Activated naive CD8-positive, alpha-beta T cell treated with anti-CD3 and anti-CD28 coated beads for 36 hours (primary cell): ENCODE measurements at regions not wholly inside any gene's neighbourhood (a gene's known extent, or its start where the extent isn't known, plus 50 kb on each side); places are given as distances from the start of the nearest gene placed in this dataset.

Source experiments
- DNase-seq: peaks from one replicate; pipeline ENCODE4 v3.0.0; 2021
- H3K27ac Mint-ChIP-seq: one replicate; pipeline ENCODE4 v1.8.0; 2022; ENCODE audit warnings: mild to moderate bottlenecking, moderate library complexity, mixed read lengths
- H3K27me3 Mint-ChIP-seq: one replicate; pipeline ENCODE4 v1.8.0; 2022; ENCODE audit warnings: mild to moderate bottlenecking, mixed read lengths
- H3K36me3 Mint-ChIP-seq: one replicate; pipeline ENCODE4 v1.8.0; 2021; ENCODE audit warnings: mild to moderate bottlenecking, mixed read lengths
- H3K4me1 Mint-ChIP-seq: one replicate; pipeline ENCODE4 v1.8.0; 2021; ENCODE audit warnings: mixed read lengths
- H3K4me3 Mint-ChIP-seq: one replicate; pipeline ENCODE4 v1.8.0; 2022; ENCODE audit warnings: mild to moderate bottlenecking, moderate library complexity, mixed read lengths
- H3K9me3 Mint-ChIP-seq: one replicate; pipeline ENCODE4 v1.8.0; 2022; ENCODE audit warnings: mixed read lengths

DNA sequence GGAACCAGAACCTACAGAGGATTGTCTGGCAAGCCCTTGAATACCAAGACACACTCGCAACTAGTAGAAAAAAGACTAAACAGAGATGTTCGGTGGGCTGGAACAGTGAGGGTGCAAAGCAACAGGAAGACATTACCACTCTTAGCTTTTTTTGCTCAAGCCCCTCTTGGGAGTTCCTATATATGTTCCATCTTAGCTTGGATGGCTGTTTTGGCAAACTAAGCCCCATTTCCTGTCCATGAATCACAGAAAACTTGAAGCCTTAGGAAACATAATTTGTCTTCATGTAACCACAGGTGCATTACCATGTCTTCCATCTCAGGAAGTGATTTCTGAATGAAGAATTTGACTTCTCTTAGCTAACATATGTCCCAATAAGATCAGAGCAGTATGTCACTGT lies 446.3 kb downstream of the OLFM4 start:
- no peaks in the 10 kb centered on the region for H3K36me3 Mint-ChIP-seq
- no peaks in the 10 kb centered on the region for H3K27me3 Mint-ChIP-seq

DNA sequence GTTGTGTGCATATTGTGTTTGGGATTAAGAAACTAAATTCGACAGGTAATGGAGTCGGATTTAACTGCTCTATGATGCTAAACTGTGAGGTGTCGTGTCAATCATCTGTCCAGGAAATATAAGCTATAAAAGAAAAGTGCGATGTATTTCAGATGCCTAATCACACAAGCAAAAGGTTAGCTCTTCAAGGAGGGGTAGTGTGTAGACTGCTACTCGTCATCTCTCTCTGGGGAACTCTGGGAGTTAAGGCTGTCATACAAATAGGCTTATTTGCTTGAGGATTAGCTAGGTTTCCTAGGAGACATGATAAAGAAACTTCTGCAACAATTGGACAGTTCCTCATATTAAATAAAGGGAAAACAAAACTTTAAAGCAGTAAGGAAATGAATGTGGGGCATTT lies 462.1 kb downstream of the OLFM4 start:
- H3K36me3 Mint-ChIP-seq: no peaks in the 10 kb centered on the region
- H3K4me3 Mint-ChIP-seq: no peak overlapping the region

More for the DNA sequence above, 446.3 kb downstream of the OLFM4 start:
- Mint-ChIP-seq H3K9me3 (peaks cover 3% of the 10 kb centered on the region), H3K27ac (no peak overlapping the region), H3K4me3 (no peak overlapping the region), H3K4me1 (no peaks in the 10 kb centered on the region)
- DNase-seq: no peak

DNA sequence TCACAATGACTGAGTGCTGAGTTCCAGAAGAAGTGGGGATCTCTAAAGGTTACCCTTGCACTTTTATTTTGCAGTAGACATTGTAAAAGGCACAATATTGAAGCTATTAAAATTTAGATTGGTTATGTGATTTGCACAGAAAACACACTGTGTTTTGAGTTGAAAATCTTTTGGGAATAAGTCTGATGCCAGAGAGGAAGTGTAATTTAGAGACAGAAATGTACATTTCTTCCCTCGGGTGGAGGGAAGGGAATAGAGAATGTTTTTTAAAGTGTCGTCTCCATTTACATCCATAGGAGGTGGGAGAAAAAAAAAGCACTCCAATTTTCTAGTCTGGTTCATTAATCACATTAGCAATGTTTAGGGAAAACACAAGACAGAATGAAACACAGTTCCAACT lies 465.8 kb downstream of the OLFM4 start:
- Mint-ChIP-seq H3K27me3 (no peaks in the 10 kb centered on the region), H3K36me3 (no peaks in the 10 kb centered on the region), H3K9me3 (no peaks in the 10 kb centered on the region), H3K4me1 (no peaks in the 10 kb centered on the region), H3K27ac (no peak overlapping the region), H3K4me3 (no peak overlapping the region)
- DNase-seq: no peak

More for the DNA sequence above, 462.1 kb downstream of the OLFM4 start:
- DNase-seq: no peak
- Mint-ChIP-seq H3K4me1 (no peaks in the 10 kb centered on the region), H3K27me3 (no peaks in the 10 kb centered on the region), H3K27ac (no peak overlapping the region), H3K9me3 (peaks cover 2% of the 10 kb centered on the region)

DNA sequence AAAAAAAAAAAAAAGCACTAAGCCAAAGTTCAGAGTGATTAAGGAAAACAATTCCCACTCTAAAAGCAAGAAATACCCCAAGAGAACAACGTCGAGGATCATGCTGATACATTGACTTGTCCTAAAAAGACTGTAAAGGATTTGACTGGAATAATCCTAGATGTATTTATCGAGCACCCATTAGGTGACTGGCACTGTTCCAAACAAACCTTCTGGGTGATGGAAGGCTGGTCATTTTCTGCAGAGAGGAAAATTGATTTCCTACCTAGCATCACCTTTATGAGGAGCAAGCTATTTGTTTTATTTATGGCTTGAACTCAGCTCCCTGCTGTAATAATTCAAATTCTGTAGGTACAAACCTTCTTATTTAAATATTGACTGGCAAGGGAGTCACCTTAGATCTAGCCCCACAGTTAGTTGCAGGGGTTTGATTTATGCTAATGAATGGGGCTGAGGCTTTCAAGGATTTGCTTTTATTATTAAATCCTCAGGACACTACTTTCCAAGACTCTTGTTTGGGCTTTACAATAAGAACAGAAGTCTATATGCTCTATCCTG lies 471.0 kb downstream of the OLFM4 start:
- Mint-ChIP-seq H3K27ac (no peak overlapping the region), H3K36me3 (no peaks in the 10 kb centered on the region), H3K9me3 (peaks cover 9% of the 10 kb centered on the region), H3K27me3 (no peaks in the 10 kb centered on the region), H3K4me3 (no peak overlapping the region), H3K4me1 (no peaks in the 10 kb centered on the region)
- DNase-seq: no peak

DNA sequence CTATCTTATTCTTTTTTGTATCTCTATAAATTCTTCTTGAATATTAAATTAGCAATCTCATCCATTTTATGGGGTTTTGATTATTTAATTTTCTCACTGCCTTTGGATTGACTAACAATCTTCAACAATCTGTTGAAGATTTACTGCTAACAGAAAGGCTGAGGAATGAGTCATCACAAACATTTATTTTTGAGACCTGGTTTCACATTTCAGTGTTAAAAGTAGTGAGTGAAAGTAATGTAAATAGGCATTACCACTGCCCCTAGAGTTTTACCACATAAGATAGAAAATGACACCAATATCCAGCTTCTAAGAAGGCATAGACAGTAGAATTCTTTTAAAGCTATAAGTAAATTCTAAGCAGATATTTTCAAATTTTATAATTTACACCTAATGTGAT lies 472.8 kb downstream of the OLFM4 start:
- H3K4me3 Mint-ChIP-seq: no peak overlapping the region
- H3K27me3 Mint-ChIP-seq: no peaks in the 10 kb centered on the region
- H3K4me1 Mint-ChIP-seq: no peaks in the 10 kb centered on the region
- peaks cover 10% of the 10 kb centered on the region for H3K9me3 Mint-ChIP-seq
- H3K36me3 Mint-ChIP-seq: no peaks in the 10 kb centered on the region
- H3K27ac Mint-ChIP-seq: no peak overlapping the region
- DNase-seq: no peak

DNA sequence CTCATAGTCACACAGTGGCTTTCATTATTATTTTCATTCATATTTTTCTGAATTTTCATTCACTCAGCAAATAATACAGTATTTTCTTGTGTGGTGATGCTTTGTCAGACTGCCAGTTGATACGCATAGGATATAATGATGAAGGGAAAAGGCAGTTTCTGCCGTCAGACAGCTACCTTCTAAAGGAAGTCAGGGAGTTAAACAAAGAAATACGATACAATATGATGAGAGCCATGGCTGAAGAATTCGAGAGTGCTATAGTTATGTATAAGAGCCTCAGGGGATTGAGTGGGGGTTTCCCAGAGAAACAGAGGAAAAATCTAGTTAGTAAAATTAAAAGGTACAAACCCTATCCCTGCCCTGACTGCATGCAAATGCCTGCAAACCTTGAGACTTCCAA lies 479.1 kb downstream of the OLFM4 start:
- no peaks in the 10 kb centered on the region for H3K36me3 Mint-ChIP-seq
- H3K4me3 Mint-ChIP-seq: no peak overlapping the region
- H3K9me3 Mint-ChIP-seq: peaks cover 6% of the 10 kb centered on the region
- no peak overlapping the region for H3K27ac Mint-ChIP-seq
- H3K27me3 Mint-ChIP-seq: no peaks in the 10 kb centered on the region
- no peaks in the 10 kb centered on the region for H3K4me1 Mint-ChIP-seq
- no peak for DNase-seq

GRCh38 chr13:53512635-53513034 lies 484.0 kb downstream of the OLFM4 start:
- no peak for DNase-seq
- no peaks in the 10 kb centered on the region for H3K4me1 Mint-ChIP-seq
- H3K9me3 Mint-ChIP-seq: peaks cover 3% of the 10 kb centered on the region
- H3K36me3 Mint-ChIP-seq: no peaks in the 10 kb centered on the region
- H3K4me3 Mint-ChIP-seq: no peak overlapping the region
- H3K27ac Mint-ChIP-seq: no peak overlapping the region
- H3K27me3 Mint-ChIP-seq: no peaks in the 10 kb centered on the region

DNA sequence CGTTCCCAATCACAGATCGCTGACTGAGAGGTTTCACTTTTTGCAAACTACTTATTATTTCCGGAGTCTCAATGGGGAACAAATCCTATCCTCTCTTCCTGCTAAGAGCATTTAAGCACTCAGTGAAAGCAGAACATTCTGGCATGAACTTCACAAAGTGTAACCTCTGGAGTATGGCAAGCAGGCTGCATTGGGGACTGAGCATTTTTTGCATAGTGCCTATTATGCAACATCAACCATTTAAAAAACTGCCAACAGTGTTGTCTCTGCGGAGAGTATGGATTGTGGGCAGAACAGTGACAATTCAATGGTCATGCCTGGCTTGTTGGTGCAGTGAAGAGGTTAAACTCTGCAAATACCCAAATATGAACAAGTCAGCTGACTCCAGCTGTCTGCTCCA lies 484.6 kb downstream of the OLFM4 start:
- no peaks in the 10 kb centered on the region for H3K27me3 Mint-ChIP-seq
- no peak overlapping the region for H3K27ac Mint-ChIP-seq
- H3K4me1 Mint-ChIP-seq: no peaks in the 10 kb centered on the region
- no peaks in the 10 kb centered on the region for H3K36me3 Mint-ChIP-seq
- DNase-seq: no peak
- no peak overlapping the region for H3K4me3 Mint-ChIP-seq
- peaks cover 3% of the 10 kb centered on the region for H3K9me3 Mint-ChIP-seq

DNA sequence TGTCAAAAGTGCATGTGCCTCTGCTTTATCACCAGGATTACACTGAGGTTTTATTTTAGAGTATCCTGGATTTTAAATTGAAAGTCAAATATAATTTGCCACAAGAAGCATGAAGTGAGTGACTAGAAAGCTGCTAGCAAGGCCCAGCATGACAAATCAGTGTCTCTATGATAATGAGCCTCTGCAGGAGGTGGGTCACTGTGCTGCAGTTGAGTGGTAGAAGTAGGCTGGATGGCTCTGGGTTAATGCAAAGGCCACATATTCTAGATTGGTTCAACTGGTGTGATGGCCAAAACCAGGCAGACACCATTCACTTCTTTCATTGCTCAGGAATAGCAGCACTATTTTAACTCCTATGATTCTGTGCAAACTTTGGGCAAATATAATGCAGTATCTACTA lies 491.5 kb downstream of the OLFM4 start:
- H3K27ac Mint-ChIP-seq: no peak overlapping the region
- no peaks in the 10 kb centered on the region for H3K4me1 Mint-ChIP-seq
- no peak overlapping the region for H3K4me3 Mint-ChIP-seq
- DNase-seq: no peak
- H3K27me3 Mint-ChIP-seq: no peaks in the 10 kb centered on the region
- no peaks in the 10 kb centered on the region for H3K36me3 Mint-ChIP-seq
- no peaks in the 10 kb centered on the region for H3K9me3 Mint-ChIP-seq

GRCh38 chr13:53522034-53522433 lies 493.4 kb downstream of the OLFM4 start:
- no peak for DNase-seq
- Mint-ChIP-seq H3K36me3 (no peaks in the 10 kb centered on the region), H3K4me3 (no peak overlapping the region), H3K27me3 (no peaks in the 10 kb centered on the region), H3K9me3 (no peaks in the 10 kb centered on the region), H3K27ac (no peak overlapping the region), H3K4me1 (no peaks in the 10 kb centered on the region)

- no peaks in the 10 kb centered on the region for H3K36me3 Mint-ChIP-seq
- no peak overlapping the region for H3K4me3 Mint-ChIP-seq
- H3K27ac Mint-ChIP-seq: no peak overlapping the region
- H3K9me3 Mint-ChIP-seq: peaks cover 1% of the 10 kb centered on the region
- no peaks in the 10 kb centered on the region for H3K4me1 Mint-ChIP-seq
- H3K27me3 Mint-ChIP-seq: no peaks in the 10 kb centered on the region
- no peak for DNase-seq
Measured at GRCh38 chr13:53537586-53537985, 509.0 kb downstream of the OLFM4 start.

- no peak overlapping the region for H3K4me3 Mint-ChIP-seq
- H3K27me3 Mint-ChIP-seq: no peaks in the 10 kb centered on the region
- H3K36me3 Mint-ChIP-seq: no peaks in the 10 kb centered on the region
- H3K27ac Mint-ChIP-seq: no peak overlapping the region
- H3K4me1 Mint-ChIP-seq: no peaks in the 10 kb centered on the region
- H3K9me3 Mint-ChIP-seq: peaks cover 3% of the 10 kb centered on the region
- no peak for DNase-seq
Measured at GRCh38 chr13:53545340-53545941, 516.8 kb downstream of the OLFM4 start.

DNA sequence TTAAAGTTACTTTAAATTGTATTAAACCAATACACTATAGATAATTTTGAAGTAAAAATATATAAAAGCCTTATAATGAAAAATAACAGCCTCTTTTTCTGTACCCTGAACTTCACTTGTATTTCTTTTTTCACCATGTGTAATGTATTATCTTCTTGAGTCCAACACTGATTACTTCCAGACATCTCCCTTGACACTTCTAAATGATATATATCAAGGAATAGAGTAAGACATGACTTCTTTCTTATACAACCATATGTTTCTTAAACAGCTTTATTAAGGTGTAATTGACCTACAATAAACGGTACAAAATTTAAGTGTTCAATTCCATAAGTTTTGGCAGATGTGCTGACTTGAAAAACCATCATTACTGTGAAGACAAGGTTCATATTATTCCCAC lies 531.9 kb downstream of the OLFM4 start:
- no peak for DNase-seq
- no peaks in the 10 kb centered on the region for H3K27me3 Mint-ChIP-seq
- H3K4me1 Mint-ChIP-seq: no peaks in the 10 kb centered on the region
- H3K4me3 Mint-ChIP-seq: no peak overlapping the region
- H3K9me3 Mint-ChIP-seq: peaks cover 3% of the 10 kb centered on the region
- H3K27ac Mint-ChIP-seq: no peak overlapping the region
- no peaks in the 10 kb centered on the region for H3K36me3 Mint-ChIP-seq

DNA sequence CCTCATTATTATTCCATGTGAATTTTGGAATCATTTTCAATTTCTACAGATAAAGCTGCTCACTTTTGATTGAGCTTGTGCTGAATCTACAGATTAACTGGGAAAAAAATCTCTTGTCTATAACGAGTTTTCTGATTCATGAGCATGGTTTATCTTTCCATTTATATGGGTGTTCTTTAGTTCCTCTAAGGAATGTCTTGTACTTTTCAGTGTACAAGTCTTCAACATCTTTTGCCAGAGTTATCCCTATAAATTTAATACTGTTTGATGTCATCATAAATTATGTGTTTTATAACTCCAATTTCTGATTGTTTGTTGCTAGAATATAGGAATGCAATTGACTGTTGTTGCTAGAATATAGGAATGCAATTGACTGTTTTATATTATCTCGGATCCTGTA lies 533.8 kb downstream of the OLFM4 start:
- Mint-ChIP-seq H3K9me3 (peaks cover 5% of the 10 kb centered on the region), H3K4me1 (no peaks in the 10 kb centered on the region)

GRCh38 chr13:53568491-53568890 lies 539.9 kb downstream of the OLFM4 start:
- no peak overlapping the region for H3K4me3 Mint-ChIP-seq
- H3K9me3 Mint-ChIP-seq: peaks cover 5% of the 10 kb centered on the region
- no peaks in the 10 kb centered on the region for H3K36me3 Mint-ChIP-seq
- no peaks in the 10 kb centered on the region for H3K27me3 Mint-ChIP-seq
- no peak overlapping the region for H3K27ac Mint-ChIP-seq
- H3K4me1 Mint-ChIP-seq: no peaks in the 10 kb centered on the region
- no peak for DNase-seq

More for the DNA sequence above, 533.8 kb downstream of the OLFM4 start:
- no peak overlapping the region for H3K4me3 Mint-ChIP-seq
- H3K27ac Mint-ChIP-seq: no peak overlapping the region
- DNase-seq: no peak
- H3K27me3 Mint-ChIP-seq: no peaks in the 10 kb centered on the region
- H3K36me3 Mint-ChIP-seq: no peaks in the 10 kb centered on the region

GRCh38 chr13:53569453-53569852 lies 540.8 kb downstream of the OLFM4 start:
- Mint-ChIP-seq H3K27ac (no peak overlapping the region), H3K36me3 (no peaks in the 10 kb centered on the region), H3K4me1 (no peaks in the 10 kb centered on the region), H3K4me3 (no peak overlapping the region), H3K27me3 (no peaks in the 10 kb centered on the region), H3K9me3 (peaks cover 5% of the 10 kb centered on the region)
- no peak for DNase-seq
